ENCODE measurements at regions not wholly inside any gene's neighbourhood (a gene's known extent, or its start where the extent isn't known, plus 50 kb on each side); places are given as distances from the start of the nearest gene placed in this dataset.

DNA sequence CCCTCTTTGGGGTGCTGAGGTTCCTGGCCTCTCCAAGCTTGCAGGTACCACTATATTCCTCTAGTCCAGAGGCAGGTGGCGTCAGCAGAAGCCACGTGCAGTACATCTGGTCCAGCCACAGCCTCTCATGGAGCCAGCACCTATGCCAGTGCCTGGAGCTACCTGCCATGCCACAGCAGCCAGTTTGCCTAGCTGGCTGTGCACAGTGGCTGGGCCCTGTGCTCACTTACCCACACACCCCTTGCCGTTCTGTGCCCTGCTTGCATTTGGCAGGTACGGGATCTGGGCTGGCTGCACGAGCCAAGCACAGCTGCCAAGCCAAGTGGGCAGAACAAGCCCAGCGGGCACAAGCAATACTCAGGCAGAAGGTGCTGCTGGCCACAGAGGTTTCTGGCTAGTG lies 601.1 kb downstream of the EPHA5 start:
- TF ChIP-seq, protein P1, sequence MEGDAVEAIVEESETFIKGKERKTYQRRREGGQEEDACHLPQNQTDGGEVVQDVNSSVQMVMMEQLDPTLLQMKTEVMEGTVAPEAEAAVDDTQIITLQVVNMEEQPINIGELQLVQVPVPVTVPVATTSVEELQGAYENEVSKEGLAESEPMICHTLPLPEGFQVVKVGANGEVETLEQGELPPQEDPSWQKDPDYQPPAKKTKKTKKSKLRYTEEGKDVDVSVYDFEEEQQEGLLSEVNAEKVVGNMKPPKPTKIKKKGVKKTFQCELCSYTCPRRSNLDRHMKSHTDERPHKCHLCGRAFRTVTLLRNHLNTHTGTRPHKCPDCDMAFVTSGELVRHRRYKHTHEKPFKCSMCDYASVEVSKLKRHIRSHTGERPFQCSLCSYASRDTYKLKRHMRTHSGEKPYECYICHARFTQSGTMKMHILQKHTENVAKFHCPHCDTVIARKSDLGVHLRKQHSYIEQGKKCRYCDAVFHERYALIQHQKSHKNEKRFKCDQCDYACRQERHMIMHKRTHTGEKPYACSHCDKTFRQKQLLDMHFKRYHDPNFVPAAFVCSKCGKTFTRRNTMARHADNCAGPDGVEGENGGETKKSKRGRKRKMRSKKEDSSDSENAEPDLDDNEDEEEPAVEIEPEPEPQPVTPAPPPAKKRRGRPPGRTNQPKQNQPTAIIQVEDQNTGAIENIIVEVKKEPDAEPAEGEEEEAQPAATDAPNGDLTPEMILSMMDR (conservative IDR thresholded peaks at IDR 0.05; ENCODE audit: low read length), result no peak
- BruUV-seq (replicated peaks), result no TSS peak
- no peak for DNase-seq (ENCODE audit: low spot score)
- Histone ChIP-seq H3K9me3 (ENCODE audit: low read length) (no peaks in the 10 kb centered on the region), H4K20me1 (ENCODE audit: insufficient read depth, low read length) (no peaks in the 10 kb centered on the region), H3K27ac (ENCODE audit: low read depth, low read length, poor library complexity, severe bottlenecking) (no peak overlapping the region), H3K4me1 (ENCODE audit: insufficient read depth, low read length, poor library complexity, severe bottlenecking) (no peaks in the 10 kb centered on the region), H3K36me3 (ENCODE audit: insufficient read depth, low read length) (no peaks in the 10 kb centered on the region), H3K4me3 (ENCODE audit: low read depth, low read length, poor library complexity, severe bottlenecking) (no peak overlapping the region), H3K4me2 (ENCODE audit: low read length) (no peak overlapping the region), H3K9me2 (ENCODE audit: insufficient read depth, low read length) (no peaks in the 10 kb centered on the region), H2AFZ (ENCODE audit: low read length) (no peak overlapping the region), H3K79me2 (ENCODE audit: insufficient read depth, low read depth, low read length) (no peaks in the 10 kb centered on the region)
- ChIA-PET CTCF (ENCODE audit: unreplicated experiment) (no interaction called here), POLR2A (no interaction called here)
- intact Hi-C loops (cut with micrococcal nuclease; ENCODE audit: unreplicated experiment), result no loop called here

DNA sequence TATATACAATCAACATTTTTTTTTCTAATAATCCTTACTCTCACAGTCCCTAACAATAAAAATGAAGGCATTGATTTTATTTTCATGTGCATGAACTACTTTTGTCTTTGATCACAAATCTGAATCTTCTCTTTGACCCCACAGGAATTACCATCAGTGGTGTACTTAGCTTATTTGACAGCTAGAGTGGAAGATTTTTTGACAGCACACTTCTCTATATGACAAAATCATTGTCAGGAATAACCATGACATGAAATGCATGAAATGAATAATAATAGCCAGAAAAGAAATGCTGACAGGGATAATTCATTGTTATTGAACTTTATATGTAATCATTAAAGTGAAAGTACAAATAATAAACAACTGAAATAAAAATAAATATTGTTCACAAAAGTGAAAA lies 604.2 kb downstream of the EPHA5 start:
- Histone ChIP-seq H3K36me3 (ENCODE audit: insufficient read depth, low read length) (no peaks in the 10 kb centered on the region), H2AFZ (ENCODE audit: low read length) (no peak overlapping the region), H3K9me2 (ENCODE audit: insufficient read depth, low read length) (no peaks in the 10 kb centered on the region), H3K4me3 (ENCODE audit: low read depth, low read length, poor library complexity, severe bottlenecking) (no peak overlapping the region), H3K9me3 (ENCODE audit: low read length) (no peaks in the 10 kb centered on the region), H3K4me2 (ENCODE audit: low read length) (no peak overlapping the region), H4K20me1 (ENCODE audit: insufficient read depth, low read length) (no peaks in the 10 kb centered on the region), H3K79me2 (ENCODE audit: insufficient read depth, low read depth, low read length) (no peaks in the 10 kb centered on the region), H3K4me1 (ENCODE audit: insufficient read depth, low read length, poor library complexity, severe bottlenecking) (no peaks in the 10 kb centered on the region), H3K27ac (ENCODE audit: low read depth, low read length, poor library complexity, severe bottlenecking) (no peak overlapping the region)
- CTCF ChIA-PET (ENCODE audit: unreplicated experiment), result no interaction called here
- TF ChIP-seq, protein P1 (conservative IDR thresholded peaks at IDR 0.05; ENCODE audit: low read length), result no peak
- TF ChIP-seq EZH2phosphoT487 (IDR thresholded peaks at IDR 0.05; ENCODE audit: borderline replicate concordance, low read depth, low read length), result no peak
- no peak for DNase-seq (ENCODE audit: low spot score)
- POLR2A ChIA-PET, result interaction anchor here (1.3 kb wide), 1 partner anchor 23 kb away, joined by 4 read pairs; no protein-coding TSS in a partner anchor
- intact Hi-C loops (cut with micrococcal nuclease; ENCODE audit: unreplicated experiment), result no loop called here
- BruUV-seq (replicated peaks), result no TSS peak

DNA sequence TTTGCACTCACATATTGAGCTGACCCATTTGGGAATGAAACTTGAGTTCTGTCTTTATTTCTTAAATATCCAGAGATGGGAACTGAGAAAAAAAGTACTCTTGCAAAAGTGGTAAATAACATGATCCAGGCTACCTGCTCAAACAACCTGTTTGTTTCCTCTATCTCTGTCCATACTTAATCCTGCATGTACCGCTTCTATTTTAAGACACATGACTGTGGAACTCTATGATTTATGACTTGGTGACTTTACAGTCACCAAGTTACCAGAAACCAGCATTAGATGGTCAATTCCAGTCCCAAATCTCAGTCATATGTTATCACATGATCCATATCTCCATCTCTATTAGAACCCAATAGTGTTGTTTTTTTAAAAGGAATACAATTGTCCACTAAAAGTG lies 606.7 kb downstream of the EPHA5 start:
- Histone ChIP-seq H3K79me2 (ENCODE audit: insufficient read depth, low read depth, low read length) (no peaks in the 10 kb centered on the region), H3K4me3 (ENCODE audit: low read depth, low read length, poor library complexity, severe bottlenecking) (no peak overlapping the region), H3K4me1 (ENCODE audit: insufficient read depth, low read length, poor library complexity, severe bottlenecking) (no peaks in the 10 kb centered on the region), H3K36me3 (ENCODE audit: insufficient read depth, low read length) (no peaks in the 10 kb centered on the region), H4K20me1 (ENCODE audit: insufficient read depth, low read length) (no peaks in the 10 kb centered on the region), H3K9me2 (ENCODE audit: insufficient read depth, low read length) (no peaks in the 10 kb centered on the region), H2AFZ (ENCODE audit: low read length) (no peak overlapping the region), H3K27ac (ENCODE audit: low read depth, low read length, poor library complexity, severe bottlenecking) (no peak overlapping the region), H3K4me2 (ENCODE audit: low read length) (no peak overlapping the region), H3K9me3 (ENCODE audit: low read length) (no peaks in the 10 kb centered on the region)
- TF ChIP-seq, protein P1 (conservative IDR thresholded peaks at IDR 0.05; ENCODE audit: low read length), result no peak
- TF ChIP-seq EZH2phosphoT487 (IDR thresholded peaks at IDR 0.05; ENCODE audit: borderline replicate concordance, low read depth, low read length), result no peak
- intact Hi-C loops (cut with micrococcal nuclease; ENCODE audit: unreplicated experiment), result no loop called here
- DNase-seq (ENCODE audit: low spot score), result no peak
- POLR2A ChIA-PET, result no interaction called here
- CTCF ChIA-PET (ENCODE audit: unreplicated experiment), result no interaction called here
- no TSS peak for BruUV-seq (replicated peaks)

Measured in OCI-LY7 (cell line).